Parathyroid adenoma (tissue), 2 donors: ENCODE measurements at regions not wholly inside any gene's neighbourhood (a gene's known extent, or its start where the extent isn't known, plus 50 kb on each side); places are given as distances from the start of the nearest gene placed in this dataset.

Experiments
- H2AFZ ChIP-seq: fragments of 300-600 bp; sonication (generic); one replicate; pipeline ENCODE4 v1.7.0; 2017; ENCODE audit warnings: antibody characterized with exemption, mild to moderate bottlenecking
- H3K27ac ChIP-seq: fragments of 300-600 bp; sonication (generic); one replicate; pipeline ENCODE4 v1.7.0; 2017
- H3K27me3 ChIP-seq: fragments of 300-600 bp; sonication (generic); one replicate; pipeline ENCODE4 v1.7.0; 2017; ENCODE audit warnings: low read length; ENCODE audit not compliant: control insufficient read depth, insufficient read depth
- H3K36me3 ChIP-seq: fragments of 300-600 bp; sonication (generic); one replicate; pipeline ENCODE4 v1.7.0; 2017; ENCODE audit warnings: low read length; ENCODE audit not compliant: control insufficient read depth, insufficient read depth
- H3K4me1 ChIP-seq: fragments of 300-600 bp; sonication (generic); one replicate; pipeline ENCODE4 v1.7.0; 2017; ENCODE audit warnings: control low read depth
- H3K4me2 ChIP-seq: fragments of 300-600 bp; sonication (generic); one replicate; pipeline ENCODE4 v1.7.0; 2017; ENCODE audit warnings: low read length
- H3K4me3 ChIP-seq: fragments of 300-600 bp; sonication (generic); one replicate; pipeline ENCODE4 v1.7.0; 2017; ENCODE audit warnings: low read depth, low read length
- H3K79me2 ChIP-seq: fragments of 300-600 bp; sonication (generic); one replicate; pipeline ENCODE4 v1.7.0; 2017; ENCODE audit warnings: control low read depth
- H3K9ac ChIP-seq: fragments of 300-600 bp; sonication (generic); one replicate; pipeline ENCODE4 v1.7.0; 2017; ENCODE audit warnings: mild to moderate bottlenecking
- H3K9me3 ChIP-seq: fragments of 300-600 bp; sonication (generic); one replicate; pipeline ENCODE4 v1.7.0; 2017; ENCODE audit warnings: low read length; ENCODE audit not compliant: control insufficient read depth
- CTCF ChIP-seq: fragments of 300-600 bp; sonication (generic); IDR thresholded peaks from one replicate; pipeline ENCODE4 v1.7.0; 2017; ENCODE audit warnings: antibody characterized with exemption, mild to moderate bottlenecking
- donor health status: primary hyperparathyroidism.

DNA sequence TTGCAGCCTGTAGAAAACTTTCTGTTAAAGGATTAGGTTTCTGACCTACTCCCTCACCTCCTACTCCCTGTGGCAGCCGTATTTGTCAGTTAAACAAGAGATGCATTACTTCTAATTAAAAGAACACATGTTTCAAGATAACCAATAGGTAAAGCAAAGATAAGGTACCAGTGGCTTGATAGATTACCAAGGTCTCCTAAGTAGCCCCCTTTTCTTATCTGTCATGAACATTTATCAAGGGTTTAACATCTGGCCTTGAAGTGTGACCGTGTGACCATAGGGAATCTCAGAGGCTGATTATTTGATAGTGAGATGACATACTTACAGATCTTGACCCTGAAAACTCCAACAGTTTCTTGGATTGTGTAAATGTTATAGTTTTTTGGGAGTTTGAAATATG lies 764.0 kb upstream of the EDIL3 start:
- no peak overlapping the region for H3K4me3 ChIP-seq
- TF ChIP-seq CTCF, result no peak

GRCh38 chr5:85159395-85159794 lies 774.7 kb upstream of the EDIL3 start:
- Histone ChIP-seq H3K9ac (no peak overlapping the region), H3K9me3 (no peaks in the 10 kb centered on the region), H3K36me3 (no peaks in the 10 kb centered on the region), H3K4me2 (no peak overlapping the region), H3K4me3 (no peak overlapping the region), H3K27me3 (no peaks in the 10 kb centered on the region), H3K4me1 (no peaks in the 10 kb centered on the region), H3K79me2 (no peaks in the 10 kb centered on the region), H2AFZ (no peak overlapping the region), H3K27ac (no peak overlapping the region)
- TF ChIP-seq CTCF, result no peak

More for the DNA sequence above, 764.0 kb upstream of the EDIL3 start:
- Histone ChIP-seq H3K79me2 (no peaks in the 10 kb centered on the region), H2AFZ (no peak overlapping the region), H3K4me2 (no peak overlapping the region), H3K9me3 (no peaks in the 10 kb centered on the region), H3K4me1 (no peaks in the 10 kb centered on the region), H3K9ac (no peak overlapping the region), H3K27ac (no peak overlapping the region), H3K36me3 (no peaks in the 10 kb centered on the region), H3K27me3 (no peaks in the 10 kb centered on the region)

GRCh38 chr5:85168474-85168873 lies 783.8 kb upstream of the EDIL3 start:
- Histone ChIP-seq H3K4me3 (no peak overlapping the region), H3K36me3 (no peaks in the 10 kb centered on the region), H3K9ac (no peak overlapping the region), H2AFZ (no peak overlapping the region), H3K27ac (no peak overlapping the region), H3K27me3 (no peaks in the 10 kb centered on the region), H3K79me2 (no peaks in the 10 kb centered on the region), H3K4me2 (no peak overlapping the region), H3K9me3 (no peaks in the 10 kb centered on the region), H3K4me1 (no peaks in the 10 kb centered on the region)
- no peak for TF ChIP-seq CTCF

GRCh38 chr5:85170183-85170582 lies 785.5 kb upstream of the EDIL3 start:
- Histone ChIP-seq H3K4me3 (no peak overlapping the region), H3K79me2 (no peaks in the 10 kb centered on the region), H3K9me3 (no peaks in the 10 kb centered on the region), H3K9ac (no peak overlapping the region), H3K27ac (no peak overlapping the region), H2AFZ (no peak overlapping the region), H3K27me3 (no peaks in the 10 kb centered on the region), H3K36me3 (no peaks in the 10 kb centered on the region), H3K4me2 (no peak overlapping the region), H3K4me1 (no peaks in the 10 kb centered on the region)
- TF ChIP-seq CTCF, result no peak

DNA sequence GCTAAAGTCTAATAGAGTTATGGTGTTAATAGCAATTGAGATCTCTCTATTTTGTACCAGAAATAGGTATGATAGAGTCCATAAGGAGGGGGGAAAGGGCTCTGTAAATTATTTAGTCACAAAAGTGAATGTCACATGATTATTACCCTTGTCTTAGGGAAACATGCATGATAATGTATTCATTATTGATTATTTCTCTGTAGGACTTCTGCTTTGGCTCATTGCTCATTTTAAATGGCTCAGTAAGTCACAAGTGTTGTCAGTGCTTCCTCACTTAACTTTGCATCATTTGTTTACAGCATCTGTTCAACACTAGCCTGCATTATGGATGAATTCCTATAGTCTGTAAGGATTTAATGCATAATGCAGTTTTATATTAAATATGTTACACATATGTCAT lies 788.8 kb upstream of the EDIL3 start:
- Histone ChIP-seq H3K4me1 (no peaks in the 10 kb centered on the region), H2AFZ (no peak overlapping the region), H3K79me2 (no peaks in the 10 kb centered on the region), H3K27ac (no peak overlapping the region), H3K4me2 (no peak overlapping the region), H3K9ac (no peak overlapping the region), H3K36me3 (no peaks in the 10 kb centered on the region), H3K4me3 (no peak overlapping the region), H3K27me3 (no peaks in the 10 kb centered on the region), H3K9me3 (no peaks in the 10 kb centered on the region)
- no peak for TF ChIP-seq CTCF
